Neural crest cell (in vitro differentiated cells): ENCODE measurements at regions not wholly inside any gene's neighbourhood (a gene's known extent, or its start where the extent isn't known, plus 50 kb on each side); places are given as distances from the start of the nearest gene placed in this dataset.

Experiments used
- DNase-seq: peaks from one replicate; pipeline ENCODE4 v3.0.0; 2021; ENCODE audit warnings: low read depth, mixed read lengths, low spot score
- H3K27ac Mint-ChIP-seq: one replicate; pipeline ENCODE4 v1.8.0; 2021; ENCODE audit warnings: mild to moderate bottlenecking, mixed read lengths; ENCODE audit not compliant: unreplicated experiment
- H3K27me3 Mint-ChIP-seq: 2 replicates; pipeline ENCODE4 v1.8.0; 2021; ENCODE audit warnings: low read depth, mild to moderate bottlenecking, mixed read lengths
- H3K36me3 Mint-ChIP-seq: 2 replicates; pipeline ENCODE4 v1.8.0; 2021; ENCODE audit warnings: low read depth, mild to moderate bottlenecking, mixed read lengths
- H3K4me1 Mint-ChIP-seq: 2 replicates; pipeline ENCODE4 v1.8.0; 2021; ENCODE audit warnings: mixed read lengths
- H3K4me3 Mint-ChIP-seq: one replicate; pipeline ENCODE4 v1.8.0; 2021; ENCODE audit warnings: mild to moderate bottlenecking, mixed read lengths
- H3K9me3 Mint-ChIP-seq: 2 replicates; pipeline ENCODE4 v1.8.0; 2021; ENCODE audit warnings: mixed read lengths
- TF ChIP-seq, protein P1 (sequence below): fragments of 200-600 bp; sonication (generic); conservative IDR thresholded peaks from 2 replicates; pipeline ENCODE4 v1.5.0; 2021; ENCODE audit warnings: antibody characterized with exemption, mild to moderate bottlenecking

DNA sequence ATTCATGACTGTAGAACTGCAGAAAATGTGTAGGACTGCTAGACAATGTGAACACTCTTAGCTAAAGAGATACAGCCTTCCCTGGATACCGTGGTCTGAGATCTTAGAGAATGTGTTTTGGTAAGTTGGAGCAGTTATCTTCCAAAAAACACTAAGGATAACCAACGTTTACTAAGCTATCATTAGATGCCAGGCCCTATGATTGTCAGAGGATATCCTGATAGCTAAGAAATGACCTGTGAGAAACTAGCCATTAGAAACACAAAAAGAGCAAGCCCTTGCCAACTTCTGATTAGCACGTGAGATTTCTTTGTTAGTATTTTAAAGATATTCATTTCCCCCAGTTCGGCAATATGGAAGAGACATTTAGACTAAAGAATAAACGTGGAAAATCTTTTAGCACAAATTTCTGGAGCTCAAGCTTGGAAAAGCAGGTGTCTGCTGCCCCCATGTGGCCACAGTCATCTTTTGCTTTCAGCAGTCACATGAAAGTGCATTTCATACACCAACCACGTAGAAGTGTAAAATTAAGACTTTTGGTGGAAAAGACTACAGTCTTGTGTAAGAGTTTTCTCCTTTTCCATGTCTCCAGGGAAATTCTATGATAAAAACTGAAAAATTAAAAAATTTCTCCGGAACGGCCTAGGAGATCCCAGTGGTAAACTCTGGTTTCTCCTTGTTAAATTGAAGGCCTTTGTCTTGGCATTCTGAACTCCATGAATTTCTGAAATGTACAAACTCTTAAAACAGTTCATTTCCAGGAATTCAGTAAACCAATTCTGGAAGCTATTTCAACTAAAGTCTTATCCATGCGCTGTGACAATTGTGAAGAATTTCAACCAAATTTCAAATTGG, 136.4 kb downstream of the ZNF674 start:
- no peaks in the 10 kb centered on the region for H3K36me3 Mint-ChIP-seq
- no peak overlapping the region for H3K27ac Mint-ChIP-seq
- TF ChIP-seq, protein P1, sequence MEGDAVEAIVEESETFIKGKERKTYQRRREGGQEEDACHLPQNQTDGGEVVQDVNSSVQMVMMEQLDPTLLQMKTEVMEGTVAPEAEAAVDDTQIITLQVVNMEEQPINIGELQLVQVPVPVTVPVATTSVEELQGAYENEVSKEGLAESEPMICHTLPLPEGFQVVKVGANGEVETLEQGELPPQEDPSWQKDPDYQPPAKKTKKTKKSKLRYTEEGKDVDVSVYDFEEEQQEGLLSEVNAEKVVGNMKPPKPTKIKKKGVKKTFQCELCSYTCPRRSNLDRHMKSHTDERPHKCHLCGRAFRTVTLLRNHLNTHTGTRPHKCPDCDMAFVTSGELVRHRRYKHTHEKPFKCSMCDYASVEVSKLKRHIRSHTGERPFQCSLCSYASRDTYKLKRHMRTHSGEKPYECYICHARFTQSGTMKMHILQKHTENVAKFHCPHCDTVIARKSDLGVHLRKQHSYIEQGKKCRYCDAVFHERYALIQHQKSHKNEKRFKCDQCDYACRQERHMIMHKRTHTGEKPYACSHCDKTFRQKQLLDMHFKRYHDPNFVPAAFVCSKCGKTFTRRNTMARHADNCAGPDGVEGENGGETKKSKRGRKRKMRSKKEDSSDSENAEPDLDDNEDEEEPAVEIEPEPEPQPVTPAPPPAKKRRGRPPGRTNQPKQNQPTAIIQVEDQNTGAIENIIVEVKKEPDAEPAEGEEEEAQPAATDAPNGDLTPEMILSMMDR = peak; percentile 95
- no peak overlapping the region for H3K4me3 Mint-ChIP-seq
- no peaks in the 10 kb centered on the region for H3K27me3 Mint-ChIP-seq
- H3K4me1 Mint-ChIP-seq = peaks cover 8% of the 10 kb centered on the region
- H3K9me3 Mint-ChIP-seq = peaks cover 3% of the 10 kb centered on the region
- DNase-seq = peak; percentile 75

DNA sequence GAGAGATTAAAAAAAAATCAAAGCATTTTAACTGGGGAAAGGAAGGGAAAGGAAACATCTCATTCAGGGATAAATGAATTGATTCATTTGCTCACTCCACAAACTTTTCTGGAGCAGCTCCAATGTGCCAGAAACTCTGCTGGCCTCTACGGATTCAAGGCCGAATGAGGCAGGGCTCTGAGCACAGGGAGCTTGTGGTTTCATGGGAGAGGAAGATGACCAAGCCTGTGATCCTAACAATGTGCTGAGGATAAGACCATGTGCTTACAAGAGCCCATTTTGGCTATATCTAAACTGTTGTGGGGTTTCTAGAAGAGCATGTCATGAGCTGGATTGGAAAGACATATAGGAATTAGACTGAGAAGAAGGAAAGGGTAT, 137.5 kb downstream of the ZNF674 start:
- Mint-ChIP-seq H3K9me3 (peaks cover 4% of the 10 kb centered on the region), H3K4me1 (peaks cover 8% of the 10 kb centered on the region), H3K4me3 (no peak overlapping the region), H3K36me3 (no peaks in the 10 kb centered on the region), H3K27me3 (no peaks in the 10 kb centered on the region), H3K27ac (no peak overlapping the region)
- TF ChIP-seq, protein P1 = no peak
- DNase-seq = no peak

DNA sequence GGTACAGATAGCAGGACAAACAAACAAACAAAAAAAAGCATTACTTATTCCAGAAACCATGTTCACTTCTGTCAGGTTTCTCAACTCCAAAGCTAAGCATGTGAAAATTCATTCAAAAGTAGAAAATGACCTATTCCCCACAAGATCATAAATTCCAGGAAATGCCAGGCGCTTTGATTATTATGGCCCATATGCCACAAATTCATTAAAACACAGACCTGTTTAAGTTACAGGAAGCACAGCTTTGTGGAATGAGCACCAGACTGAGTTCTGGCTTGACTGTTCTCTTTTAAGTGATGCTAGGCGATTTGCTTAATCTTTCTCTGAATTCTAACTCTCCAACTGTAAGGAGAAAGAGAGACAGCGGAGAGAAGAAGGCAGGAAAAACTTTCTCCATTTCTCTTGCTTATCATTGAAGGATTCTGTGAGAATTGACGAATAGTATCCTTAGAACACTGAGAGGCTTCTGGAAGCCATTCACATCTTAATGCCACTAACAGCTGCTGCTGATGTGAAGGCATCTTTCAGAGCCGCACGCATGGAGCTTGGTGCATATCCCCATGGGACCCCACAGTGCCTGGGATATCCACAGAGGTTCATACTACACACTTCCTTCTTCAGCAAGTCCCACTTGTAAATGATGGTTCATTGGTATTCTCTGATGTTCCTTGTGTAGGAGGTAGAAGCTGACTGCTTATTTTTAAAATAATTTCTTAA, 138.0 kb downstream of the ZNF674 start:
- peaks cover 8% of the 10 kb centered on the region for H3K4me1 Mint-ChIP-seq
- no peaks in the 10 kb centered on the region for H3K36me3 Mint-ChIP-seq
- no peaks in the 10 kb centered on the region for H3K27me3 Mint-ChIP-seq
- H3K4me3 Mint-ChIP-seq = no peak overlapping the region
- TF ChIP-seq, protein P1 = no peak
- no peak for DNase-seq
- no peak overlapping the region for H3K27ac Mint-ChIP-seq
- peaks cover 5% of the 10 kb centered on the region for H3K9me3 Mint-ChIP-seq

DNA sequence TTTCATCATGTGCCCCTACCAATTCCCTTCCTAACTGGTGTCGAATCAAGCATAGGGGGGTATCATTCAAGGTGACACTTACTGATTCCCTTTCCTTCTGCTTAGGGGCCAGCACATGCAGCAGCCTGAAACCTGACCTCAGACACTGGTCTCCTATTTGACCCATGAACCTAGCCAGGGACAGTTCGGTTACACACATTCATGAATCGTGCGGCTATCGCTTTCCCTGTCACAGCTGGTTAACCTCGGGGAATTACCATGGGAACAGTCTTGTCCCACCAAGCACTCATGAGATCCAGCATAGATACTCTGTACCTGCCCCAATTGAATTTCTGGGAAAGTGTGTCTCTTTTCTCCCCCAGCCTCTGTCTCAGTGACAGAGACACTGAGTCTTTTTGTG, 140.4 kb downstream of the ZNF674 start:
- H3K36me3 Mint-ChIP-seq = no peaks in the 10 kb centered on the region
- no peaks in the 10 kb centered on the region for H3K27me3 Mint-ChIP-seq
- H3K4me3 Mint-ChIP-seq = no peak overlapping the region
- no peak for DNase-seq
- TF ChIP-seq, protein P1 = no peak
- H3K27ac Mint-ChIP-seq = no peak overlapping the region
- peaks cover 8% of the 10 kb centered on the region for H3K4me1 Mint-ChIP-seq
- peaks cover 9% of the 10 kb centered on the region for H3K9me3 Mint-ChIP-seq

DNA sequence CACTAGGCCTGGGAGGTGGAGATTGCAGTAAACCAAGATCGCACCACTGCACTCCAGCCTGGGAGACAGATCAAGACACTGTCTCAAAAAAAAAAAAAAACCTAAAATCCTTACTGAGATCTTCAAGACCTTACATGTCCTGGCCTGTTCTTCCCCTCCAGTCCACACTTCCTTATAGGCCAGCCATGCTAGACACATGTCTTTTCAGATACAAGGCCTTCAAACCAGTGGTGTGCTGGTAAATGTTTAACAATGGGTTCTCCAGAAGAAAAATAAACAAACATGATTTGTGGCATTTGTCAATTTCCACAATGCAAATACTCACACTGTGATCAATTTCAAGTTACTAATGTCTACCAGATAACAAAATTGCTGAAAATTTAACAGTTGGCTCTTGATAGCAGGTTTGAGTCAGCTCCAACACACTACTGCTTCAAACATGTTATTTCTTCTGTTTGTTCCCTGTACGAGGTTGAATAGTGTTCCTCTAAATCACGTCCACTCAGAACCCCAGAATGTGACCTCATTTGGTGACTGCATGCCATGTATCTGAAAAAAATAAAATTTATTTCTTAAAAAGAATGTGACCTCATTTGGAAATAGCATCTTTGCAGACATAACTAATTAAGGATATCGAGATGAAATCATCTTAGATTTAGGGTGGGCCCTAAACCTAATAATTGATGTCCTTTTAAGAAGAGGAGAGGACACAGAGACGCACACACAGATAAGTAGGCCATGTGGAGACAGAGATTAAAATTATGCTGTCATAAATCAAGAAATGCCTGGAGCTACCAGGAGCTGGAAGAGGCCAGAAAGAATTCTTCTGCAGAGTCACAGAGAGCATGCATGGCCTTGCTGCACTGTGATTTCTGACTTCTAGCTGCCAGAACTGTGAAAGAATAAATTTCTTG, 144.4 kb downstream of the ZNF674 start:
- no peaks in the 10 kb centered on the region for H3K27me3 Mint-ChIP-seq
- H3K27ac Mint-ChIP-seq = no peak overlapping the region
- H3K4me1 Mint-ChIP-seq = peaks cover 4% of the 10 kb centered on the region
- H3K36me3 Mint-ChIP-seq = peaks cover 8% of the 10 kb centered on the region
- no peak overlapping the region for H3K4me3 Mint-ChIP-seq
- TF ChIP-seq, protein P1 = no peak
- no peak for DNase-seq
- H3K9me3 Mint-ChIP-seq = peaks cover 18% of the 10 kb centered on the region
